GM23338 (cell line): ENCODE measurements at regions not wholly inside any gene's neighbourhood (a gene's known extent, or its start where the extent isn't known, plus 50 kb on each side); places are given as distances from the start of the nearest gene placed in this dataset.

ENCODE experiments used
- ATAC-seq: fragments of 200-7000 bp; cut with Tn5 transposase; 3 replicates; pipeline ENCODE4 v1.9.1; 2020
- DNase-seq: peaks from one replicate; pipeline ENCODE4 v3.0.0-alpha.2; 2015; ENCODE audit warnings: low spot score
- H2AFZ ChIP-seq: fragments of 200-600 bp; sonication (generic); 2 replicates; pipeline ENCODE4 v1.8.0; 2016; ENCODE audit warnings: antibody characterized with exemption, mild to moderate bottlenecking, moderate library complexity
- H3F3A ChIP-seq: fragments of 200-600 bp; sonication (generic); replicated peaks from 2 replicates; pipeline ENCODE4 v1.8.0; 2017; ENCODE audit warnings: antibody characterized with exemption, mixed run types, low read depth
- H3K27ac ChIP-seq: fragments of 200-600 bp; sonication (generic); 2 replicates; pipeline ENCODE4 v1.6.1; 2016; ENCODE audit warnings: low read depth
- H3K27me3 ChIP-seq: fragments of 200-600 bp; sonication (generic); 2 replicates; pipeline ENCODE4 v1.8.0; 2016; ENCODE audit warnings: mild to moderate bottlenecking, mixed run types, moderate library complexity; ENCODE audit not compliant: insufficient read depth
- H3K36me3 ChIP-seq: fragments of 200-600 bp; sonication (generic); 2 replicates; pipeline ENCODE4 v1.8.0; 2016; ENCODE audit warnings: mild to moderate bottlenecking; ENCODE audit not compliant: insufficient read depth
- H3K4me1 ChIP-seq: fragments of 200-600 bp; sonication (generic); 2 replicates; pipeline ENCODE4 v1.8.0; 2016; ENCODE audit warnings: mild to moderate bottlenecking, moderate library complexity; ENCODE audit not compliant: insufficient read depth
- H3K4me2 ChIP-seq: fragments of 200-600 bp; sonication (generic); 2 replicates; pipeline ENCODE4 v1.7.1; 2017; ENCODE audit warnings: mixed run types
- H3K4me3 ChIP-seq: fragments of 200-600 bp; sonication (generic); 2 replicates; pipeline ENCODE4 v1.6.1; 2016; ENCODE audit warnings: mixed run types
- H3K79me2 ChIP-seq: fragments of 200-600 bp; sonication (generic); replicated peaks from 2 replicates; pipeline ENCODE4 v1.8.0; 2017; ENCODE audit warnings: mild to moderate bottlenecking; ENCODE audit not compliant: insufficient read depth
- H3K9me2 ChIP-seq: fragments of 200-600 bp; sonication (generic); 2 replicates; pipeline ENCODE4 v1.8.0; 2017; ENCODE audit not compliant: insufficient read depth
- H4K20me1 ChIP-seq: fragments of 200-600 bp; sonication (generic); replicated peaks from 2 replicates; pipeline ENCODE4 v1.8.0; 2017; ENCODE audit warnings: mild to moderate bottlenecking; ENCODE audit not compliant: insufficient read depth
- H3K27ac Mint-ChIP-seq: 2 replicates; pipeline ENCODE4 v1.8.0; 2020; ENCODE audit warnings: inconsistent platforms, mild to moderate bottlenecking, moderate library complexity, mixed read lengths
- H3K27me3 Mint-ChIP-seq: 3 replicates; pipeline ENCODE4 v1.8.0; 2022; ENCODE audit warnings: low read depth, mild to moderate bottlenecking, moderate library complexity, mixed read lengths, inconsistent platforms; ENCODE audit not compliant: insufficient read depth, poor library complexity
- H3K36me3 Mint-ChIP-seq: 3 replicates; pipeline ENCODE4 v1.8.0; 2021; ENCODE audit warnings: low read depth, mild to moderate bottlenecking, inconsistent platforms, moderate library complexity, mixed read lengths
- H3K4me1 Mint-ChIP-seq: 3 replicates; pipeline ENCODE4 v1.8.0; 2020; ENCODE audit warnings: mild to moderate bottlenecking, inconsistent platforms, mixed read lengths
- H3K4me3 Mint-ChIP-seq: 3 replicates; pipeline ENCODE4 v1.8.0; 2021; ENCODE audit warnings: moderate library complexity, mild to moderate bottlenecking, inconsistent platforms, mixed read lengths
- H3K9me3 Mint-ChIP-seq: 3 replicates; pipeline ENCODE4 v1.8.0; 2020; ENCODE audit warnings: moderate library complexity, mild to moderate bottlenecking, inconsistent platforms, mixed read lengths
- CREB1 ChIP-seq: fragments of 250-450 bp; sonication (Bioruptor Pico); IDR thresholded peaks from 2 replicates; pipeline ENCODE4 v1.5.0; 2020; ENCODE audit warnings: low read depth, mild to moderate bottlenecking, moderate library complexity
- CTCF ChIP-seq, 2 experiments: fragments of 200-600 bp in 1 of 2; sonication (generic) in 1 of 2; conservative IDR thresholded peaks; 2 replicates each; pipeline versions ENCODE4 v1.5.1 to v1.6.1; 2016 to 2017; ENCODE audit warnings: antibody characterized with exemption in 2 of 2, low read depth in 2 of 2, mild to moderate bottlenecking in 2 of 2, moderate library complexity in 1 of 2
- ETS1 ChIP-seq: IDR thresholded peaks from 2 replicates; pipeline ENCODE4 v1.6.1; 2016; ENCODE audit warnings: antibody characterized with exemption
- EZH2phosphoT487 ChIP-seq: fragments of 200-600 bp; sonication (generic); IDR thresholded peaks from one replicate; pipeline ENCODE4 v1.8.1; 2018; ENCODE audit warnings: antibody characterized with exemption; ENCODE audit not compliant: unreplicated experiment
- STAT1 ChIP-seq: IDR thresholded peaks from one replicate; pipeline ENCODE4 v1.6.1; 2016; ENCODE audit warnings: antibody characterized with exemption; ENCODE audit not compliant: unreplicated experiment
- ZNF114 ChIP-seq: fragments of 250-450 bp; sonication (Bioruptor Pico); IDR thresholded peaks from 2 replicates; pipeline ENCODE4 v1.5.0; 2020; ENCODE audit warnings: mild to moderate bottlenecking, moderate library complexity
- ZNF462 ChIP-seq: fragments of 250-450 bp; sonication (Bioruptor Pico); IDR thresholded peaks from 2 replicates; pipeline ENCODE4 v1.5.0; 2020; ENCODE audit warnings: mild to moderate bottlenecking, moderate library complexity

GRCh38 chr12:20127413-20127812 lies 240.9 kb upstream of the PDE3A start (continued):
- no peak for TF ChIP-seq ZNF462

GRCh38 chr12:20128928-20129327 lies 239.4 kb upstream of the PDE3A start:
- Histone ChIP-seq H3F3A (no peaks in the 10 kb centered on the region), H3K4me2 (no peak overlapping the region), H3K4me3 (no peak overlapping the region), H3K79me2 (no peaks in the 10 kb centered on the region), H3K36me3 (no peaks in the 10 kb centered on the region), H4K20me1 (no peaks in the 10 kb centered on the region), H3K27me3 (no peaks in the 10 kb centered on the region), H3K9me2 (no peaks in the 10 kb centered on the region), H3K27ac (no peak overlapping the region), H2AFZ (no peak overlapping the region), H3K4me1 (no peaks in the 10 kb centered on the region)
- Mint-ChIP-seq H3K9me3 (no peaks in the 10 kb centered on the region), H3K36me3 (no peaks in the 10 kb centered on the region), H3K4me3 (no peak overlapping the region), H3K4me1 (no peaks in the 10 kb centered on the region), H3K27me3 (peaks cover 3% of the 10 kb centered on the region), H3K27ac (no peak overlapping the region)
- no peak for ATAC-seq
- no peak for DNase-seq
- TF ChIP-seq CTCF (conservative IDR thresholded peaks at IDR 0.05; ENCODE audit: low read depth in 2 of 2) (no peak), ZNF462 (no peak), ZNF114 (CRISPR knock-in tag) (no peak), ETS1 (no peak), STAT1 (no peak), EZH2phosphoT487 (no peak), CREB1 (CRISPR knock-in tag) (no peak)
